WTC11 (cell line): ENCODE measurements at regions not wholly inside any gene's neighbourhood (a gene's known extent, or its start where the extent isn't known, plus 50 kb on each side); places are given as distances from the start of the nearest gene placed in this dataset.

Source experiments
- ATAC-seq: fragments of 200-7000 bp; cut with Tn5 transposase; 2 replicates; pipeline ENCODE4 v1.10.0; 2021; ENCODE audit warnings: mild to moderate bottlenecking, moderate library complexity
- CTCF ChIA-PET: fragments of 300-600 bp; sonication (Branson Sonifier 250); formaldehyde crosslinking; loops from one replicate; lab custom pipeline; 2021; ENCODE audit warnings: antibody characterized with exemption; lab: Charles Lee
- POLR2A ChIA-PET: fragments of 350-600 bp; sonication (Branson Sonifier 250); formaldehyde crosslinking; loops from one replicate; lab custom pipeline; 2021; ENCODE audit warnings: antibody characterized with exemption; lab: Charles Lee
- DNase-seq: peaks from one replicate; pipeline ENCODE4 v3.0.0; 2021; ENCODE audit warnings: low spot score
- H3K27ac Mint-ChIP-seq: 2 replicates; pipeline ENCODE4 v1.8.0; 2021; ENCODE audit warnings: mixed read lengths
- H3K27me3 Mint-ChIP-seq: 2 replicates; pipeline ENCODE4 v1.8.0; 2021; ENCODE audit warnings: low read depth, mild to moderate bottlenecking, moderate library complexity, mixed read lengths
- H3K36me3 Mint-ChIP-seq: 2 replicates; pipeline ENCODE4 v1.8.0; 2021; ENCODE audit warnings: mixed read lengths
- H3K4me1 Mint-ChIP-seq: 2 replicates; pipeline ENCODE4 v1.8.0; 2022; ENCODE audit warnings: mixed read lengths
- H3K4me3 Mint-ChIP-seq: 2 replicates; pipeline ENCODE4 v1.8.0; 2021; ENCODE audit warnings: mild to moderate bottlenecking, moderate library complexity, mixed read lengths
- H3K9me3 Mint-ChIP-seq: 2 replicates; pipeline ENCODE4 v1.8.0; 2021; ENCODE audit warnings: mixed read lengths
- AFF4 ChIP-seq: sonication (generic); formaldehyde crosslinking; IDR thresholded peaks from 2 replicates; pipeline ENCODE4 v1.8.1; 2023; ENCODE audit warnings: mild to moderate bottlenecking, missing genetic modification reagents, borderline replicate concordance
- GABPB1 ChIP-seq: sonication (generic); formaldehyde crosslinking; IDR thresholded peaks from 2 replicates; pipeline ENCODE4 v1.8.1; 2023; ENCODE audit warnings: mild to moderate bottlenecking, missing genetic modification reagents
- GRHL2 ChIP-seq: fragments of 250-450 bp; sonication (Bioruptor Pico); IDR thresholded peaks from 2 replicates; pipeline ENCODE4 v1.8.0; 2022; ENCODE audit warnings: mild to moderate bottlenecking, moderate library complexity; ENCODE audit not compliant: insufficient replicate concordance, severe bottlenecking
- JUN ChIP-seq: sonication (generic); formaldehyde crosslinking; IDR thresholded peaks from 2 replicates; pipeline ENCODE4 v1.8.0; 2023; ENCODE audit warnings: mild to moderate bottlenecking, missing genetic modification reagents
- MAX ChIP-seq: sonication (generic); formaldehyde crosslinking; IDR thresholded peaks from 2 replicates; pipeline ENCODE4 v1.8.0; 2022; ENCODE audit warnings: mild to moderate bottlenecking, missing genetic modification reagents
- NFATC4 ChIP-seq: fragments of 250-450 bp; sonication (Bioruptor Pico); IDR thresholded peaks from 2 replicates; pipeline ENCODE4 v1.9.0; 2021; ENCODE audit warnings: mild to moderate bottlenecking
- NFYB ChIP-seq: sonication (generic); formaldehyde crosslinking; conservative IDR thresholded peaks from 2 replicates; pipeline ENCODE4 v1.8.0; 2022; ENCODE audit warnings: low read depth, missing genetic modification reagents
- RELA ChIP-seq: sonication (generic); formaldehyde crosslinking; IDR thresholded peaks from 2 replicates; pipeline ENCODE4 v1.8.1; 2022; ENCODE audit warnings: missing genetic modification reagents, mild to moderate bottlenecking, borderline replicate concordance
- RORB ChIP-seq: fragments of 250-450 bp; sonication (Bioruptor Pico); IDR thresholded peaks from 2 replicates; pipeline ENCODE4 v1.9.0; 2021; ENCODE audit warnings: mild to moderate bottlenecking
- TEAD4 ChIP-seq: sonication (generic); formaldehyde crosslinking; IDR thresholded peaks from 2 replicates; pipeline ENCODE4 v1.8.0; 2022; ENCODE audit warnings: mild to moderate bottlenecking, missing genetic modification reagents
- USF2 ChIP-seq: sonication (generic); formaldehyde crosslinking; IDR thresholded peaks from 2 replicates; pipeline ENCODE4 v1.8.1; 2023; ENCODE audit warnings: mild to moderate bottlenecking, missing genetic modification reagents, moderate library complexity
- ZNF425 ChIP-seq: fragments of 250-450 bp; sonication (Bioruptor Pico); conservative IDR thresholded peaks from 2 replicates; pipeline ENCODE4 v1.9.0; 2021; ENCODE audit warnings: mild to moderate bottlenecking
- ZNF671 ChIP-seq: fragments of 250-450 bp; sonication (Bioruptor Pico); IDR thresholded peaks from 2 replicates; pipeline ENCODE4 v1.8.0; 2021; ENCODE audit warnings: mild to moderate bottlenecking
- TF ChIP-seq, protein P1 (sequence below): sonication (generic); formaldehyde crosslinking; IDR thresholded peaks from 2 replicates; pipeline ENCODE4 v1.8.0; 2022; ENCODE audit warnings: missing genetic modification reagents
- TF ChIP-seq, protein P2 (sequence below): fragments of 250-450 bp; sonication (Bioruptor Pico); IDR thresholded peaks from 2 replicates; pipeline ENCODE4 v1.9.0; 2021; ENCODE audit warnings: mild to moderate bottlenecking
- TF ChIP-seq, protein P3 (sequence below): sonication (generic); formaldehyde crosslinking; IDR thresholded peaks from 2 replicates; pipeline ENCODE4 v1.8.1; 2022; ENCODE audit warnings: mild to moderate bottlenecking, moderate library complexity, missing genetic modification reagents

DNA sequence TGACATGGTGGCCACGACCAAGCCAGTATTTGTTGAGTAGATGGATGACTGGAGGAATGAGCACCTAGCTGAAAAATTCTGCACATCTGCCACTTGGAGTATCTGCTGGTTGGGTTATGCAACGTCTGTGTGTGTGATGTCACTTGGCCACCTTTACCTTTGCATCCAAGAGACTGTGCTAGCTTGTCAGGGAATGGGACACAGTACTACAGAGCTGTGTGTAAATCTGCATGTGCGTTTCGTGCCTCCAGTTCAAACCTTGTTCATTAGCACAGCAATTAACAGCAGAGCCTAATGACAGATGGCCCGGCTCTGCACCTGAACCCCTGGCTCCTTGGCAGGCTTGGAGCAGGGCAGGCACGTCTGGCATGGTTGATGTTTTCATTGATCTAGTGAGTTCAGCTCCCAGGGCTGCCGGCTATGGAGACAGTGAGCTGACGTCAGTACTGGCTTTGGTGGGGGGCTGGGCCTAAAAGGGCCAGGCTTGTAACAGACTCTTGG is 188.4 kb upstream of the NAV2 start (continued):
- TF ChIP-seq, protein P1, sequence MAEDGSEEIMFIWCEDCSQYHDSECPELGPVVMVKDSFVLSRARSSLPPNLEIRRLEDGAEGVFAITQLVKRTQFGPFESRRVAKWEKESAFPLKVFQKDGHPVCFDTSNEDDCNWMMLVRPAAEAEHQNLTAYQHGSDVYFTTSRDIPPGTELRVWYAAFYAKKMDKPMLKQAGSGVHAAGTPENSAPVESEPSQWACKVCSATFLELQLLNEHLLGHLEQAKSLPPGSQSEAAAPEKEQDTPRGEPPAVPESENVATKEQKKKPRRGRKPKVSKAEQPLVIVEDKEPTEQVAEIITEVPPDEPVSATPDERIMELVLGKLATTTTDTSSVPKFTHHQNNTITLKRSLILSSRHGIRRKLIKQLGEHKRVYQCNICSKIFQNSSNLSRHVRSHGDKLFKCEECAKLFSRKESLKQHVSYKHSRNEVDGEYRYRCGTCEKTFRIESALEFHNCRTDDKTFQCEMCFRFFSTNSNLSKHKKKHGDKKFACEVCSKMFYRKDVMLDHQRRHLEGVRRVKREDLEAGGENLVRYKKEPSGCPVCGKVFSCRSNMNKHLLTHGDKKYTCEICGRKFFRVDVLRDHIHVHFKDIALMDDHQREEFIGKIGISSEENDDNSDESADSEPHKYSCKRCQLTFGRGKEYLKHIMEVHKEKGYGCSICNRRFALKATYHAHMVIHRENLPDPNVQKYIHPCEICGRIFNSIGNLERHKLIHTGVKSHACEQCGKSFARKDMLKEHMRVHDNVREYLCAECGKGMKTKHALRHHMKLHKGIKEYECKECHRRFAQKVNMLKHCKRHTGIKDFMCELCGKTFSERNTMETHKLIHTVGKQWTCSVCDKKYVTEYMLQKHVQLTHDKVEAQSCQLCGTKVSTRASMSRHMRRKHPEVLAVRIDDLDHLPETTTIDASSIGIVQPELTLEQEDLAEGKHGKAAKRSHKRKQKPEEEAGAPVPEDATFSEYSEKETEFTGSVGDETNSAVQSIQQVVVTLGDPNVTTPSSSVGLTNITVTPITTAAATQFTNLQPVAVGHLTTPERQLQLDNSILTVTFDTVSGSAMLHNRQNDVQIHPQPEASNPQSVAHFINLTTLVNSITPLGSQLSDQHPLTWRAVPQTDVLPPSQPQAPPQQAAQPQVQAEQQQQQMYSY (CRISPR knock-in tag), result no peak
- TF ChIP-seq, protein P2, sequence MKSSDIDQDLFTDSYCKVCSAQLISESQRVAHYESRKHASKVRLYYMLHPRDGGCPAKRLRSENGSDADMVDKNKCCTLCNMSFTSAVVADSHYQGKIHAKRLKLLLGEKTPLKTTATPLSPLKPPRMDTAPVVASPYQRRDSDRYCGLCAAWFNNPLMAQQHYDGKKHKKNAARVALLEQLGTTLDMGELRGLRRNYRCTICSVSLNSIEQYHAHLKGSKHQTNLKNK (CRISPR knock-in tag), result no peak
- TF ChIP-seq, protein P3, sequence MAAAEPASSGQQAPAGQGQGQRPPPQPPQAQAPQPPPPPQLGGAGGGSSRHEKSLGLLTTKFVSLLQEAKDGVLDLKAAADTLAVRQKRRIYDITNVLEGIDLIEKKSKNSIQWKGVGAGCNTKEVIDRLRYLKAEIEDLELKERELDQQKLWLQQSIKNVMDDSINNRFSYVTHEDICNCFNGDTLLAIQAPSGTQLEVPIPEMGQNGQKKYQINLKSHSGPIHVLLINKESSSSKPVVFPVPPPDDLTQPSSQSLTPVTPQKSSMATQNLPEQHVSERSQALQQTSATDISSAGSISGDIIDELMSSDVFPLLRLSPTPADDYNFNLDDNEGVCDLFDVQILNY (CRISPR knock-in tag), result no peak

GRCh38 chr11:19520681-19521080 is 192.0 kb upstream of the NAV2 start:
- TF ChIP-seq, protein P2 (CRISPR knock-in tag), result no peak
- no peak for TF ChIP-seq NFYB (CRISPR knock-in tag)
- TF ChIP-seq TEAD4 (CRISPR knock-in tag), result no peak
- no peak for TF ChIP-seq JUN (CRISPR knock-in tag)
- no peak for TF ChIP-seq RORB (CRISPR knock-in tag)
- TF ChIP-seq ZNF671, result no peak
- TF ChIP-seq AFF4 (CRISPR knock-in tag), result no peak
- TF ChIP-seq ZNF425 (CRISPR knock-in tag), result no peak
- TF ChIP-seq MAX (CRISPR knock-in tag), result no peak
- TF ChIP-seq GABPB1 (CRISPR knock-in tag), result no peak
- no peak for TF ChIP-seq USF2 (CRISPR knock-in tag)
- TF ChIP-seq NFATC4 (CRISPR knock-in tag), result no peak
- no peak for TF ChIP-seq GRHL2
- TF ChIP-seq RELA, result no peak
- no peak for DNase-seq
- no peaks in the 10 kb centered on the region for H3K36me3 Mint-ChIP-seq
- H3K27me3 Mint-ChIP-seq, result no peaks in the 10 kb centered on the region; the same call in 1 of the 2 replicates
- H3K4me1 Mint-ChIP-seq, result peaks cover 9% of the 10 kb centered on the region
- H3K9me3 Mint-ChIP-seq, result no peaks in the 10 kb centered on the region
- no peak overlapping the region for H3K4me3 Mint-ChIP-seq
- no peak overlapping the region for H3K27ac Mint-ChIP-seq
- POLR2A ChIA-PET, result no interaction called here
- ATAC-seq, result no peak
- CTCF ChIA-PET, result interaction anchor here (0.7 to 0.9 kb wide), 2 partner anchors 37 to 261 kb away, joined by 3 read pairs; no protein-coding TSS in a partner anchor
